HG02970 (cell line): ENCODE measurements at regions not wholly inside any gene's neighbourhood (a gene's known extent, or its start where the extent isn't known, plus 50 kb on each side); places are given as distances from the start of the nearest gene placed in this dataset.
A peak's percentile ranks its signal among the peaks of the same experiment; 100 is the strongest.

Experiments used
- ATAC-seq: cut with Tn5 transposase; IDR thresholded peaks from one replicate; pipeline ENCODE4 v1.9.1; 2021; ENCODE audit warnings: mild to moderate bottlenecking, moderate library complexity, moderate number of reproducible peaks; ENCODE audit not compliant: unreplicated experiment, low FRiP score

DNA sequence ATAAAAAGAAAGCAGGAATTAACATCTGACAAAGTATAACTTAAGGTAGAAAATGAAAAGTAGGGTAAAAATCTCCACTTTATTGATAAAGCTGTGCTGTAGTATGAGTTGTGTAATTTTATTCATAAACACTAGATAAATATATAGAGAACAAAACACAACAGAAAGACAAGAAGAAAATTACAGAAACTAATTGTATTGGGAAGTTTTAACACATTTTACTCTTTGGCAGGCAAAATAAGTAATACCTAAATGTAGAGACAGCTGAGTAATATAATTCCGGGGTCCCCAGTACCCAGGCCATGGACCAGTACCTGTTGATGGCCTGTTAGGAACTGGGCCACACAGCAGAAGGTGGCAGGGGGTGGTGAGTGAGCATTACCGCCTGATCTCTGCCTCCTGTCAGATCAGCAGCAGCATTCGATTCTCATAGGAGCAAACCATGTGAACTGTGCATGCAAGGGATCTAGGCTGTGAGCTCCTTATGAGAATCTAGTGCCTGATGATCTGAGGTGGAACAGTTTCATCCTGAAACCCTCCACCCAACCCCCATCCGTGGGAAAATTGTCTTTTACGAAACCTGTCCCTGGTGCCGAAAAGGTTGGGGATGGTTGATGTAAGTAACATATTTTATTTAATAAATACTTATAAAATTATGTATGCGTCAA, 84.4 kb upstream of the ETV6 start:
- ATAC-seq = no peak

GRCh38 chr12:11565752-11566151, 83.7 kb upstream of the ETV6 start:
- no peak for ATAC-seq

DNA sequence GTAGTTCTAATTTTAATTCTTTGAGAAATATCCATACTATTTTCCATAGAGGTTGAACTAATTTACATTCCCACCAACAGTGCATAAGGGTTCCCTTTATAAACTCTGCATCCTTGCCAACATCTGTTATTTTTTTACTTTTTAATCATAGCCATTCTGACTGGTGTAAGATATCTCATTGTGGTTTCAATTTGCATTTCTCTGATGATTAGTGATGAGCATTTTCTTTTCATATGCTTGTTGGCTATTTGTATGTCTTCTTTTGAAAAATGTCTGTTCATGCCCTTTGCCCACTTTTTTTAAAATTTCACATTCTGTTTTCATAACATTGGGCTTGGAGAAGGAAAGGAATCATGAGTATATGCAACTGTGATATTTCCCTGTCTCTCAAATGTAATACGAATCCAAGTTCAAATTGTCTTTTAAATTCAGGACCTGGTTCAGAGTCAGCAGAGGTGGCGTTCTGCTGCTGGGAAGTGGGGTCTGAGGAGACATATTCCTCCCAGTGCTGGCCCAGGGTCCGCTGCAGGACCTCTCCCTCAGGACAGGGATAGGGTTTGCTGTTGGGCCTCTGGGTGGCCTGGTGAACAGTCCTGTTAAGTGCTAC, 81.2 kb upstream of the ETV6 start:
- ATAC-seq = peak; percentile 23

DNA sequence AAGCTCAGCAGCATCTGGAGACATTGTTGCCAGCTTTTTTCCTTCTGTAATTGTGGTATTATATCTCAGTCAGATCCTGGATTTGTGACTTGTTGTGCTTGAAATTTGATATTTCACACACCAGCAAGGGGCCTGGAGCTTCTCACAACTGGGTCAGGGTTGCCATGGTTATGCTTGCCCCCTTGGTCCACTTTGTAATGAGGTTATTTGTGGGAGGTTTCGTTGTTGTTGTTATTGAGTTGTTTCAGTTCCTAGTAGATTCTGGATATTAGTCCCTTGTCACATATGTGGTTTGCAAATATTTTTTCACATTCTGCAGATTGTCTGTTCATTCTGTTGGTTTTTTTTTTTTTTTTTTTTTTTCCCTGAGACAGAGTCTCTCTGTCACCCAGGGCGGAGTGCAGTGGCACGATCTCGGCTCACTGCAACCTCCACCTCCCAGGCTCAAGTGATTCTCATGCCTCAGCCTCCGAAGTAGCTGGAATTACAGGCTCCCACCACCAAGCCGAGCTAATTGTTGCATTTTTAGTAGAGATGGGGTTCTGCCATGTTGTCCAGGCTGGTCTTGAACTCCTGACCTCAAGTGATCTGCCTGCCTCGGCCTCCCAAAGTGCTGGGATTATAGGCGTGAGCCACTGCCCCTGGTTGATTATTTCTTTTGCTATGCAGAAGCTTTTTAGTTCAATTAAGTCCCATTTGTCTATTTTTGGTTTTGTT, 80.6 kb upstream of the ETV6 start:
- peak; percentile 60 for ATAC-seq

DNA sequence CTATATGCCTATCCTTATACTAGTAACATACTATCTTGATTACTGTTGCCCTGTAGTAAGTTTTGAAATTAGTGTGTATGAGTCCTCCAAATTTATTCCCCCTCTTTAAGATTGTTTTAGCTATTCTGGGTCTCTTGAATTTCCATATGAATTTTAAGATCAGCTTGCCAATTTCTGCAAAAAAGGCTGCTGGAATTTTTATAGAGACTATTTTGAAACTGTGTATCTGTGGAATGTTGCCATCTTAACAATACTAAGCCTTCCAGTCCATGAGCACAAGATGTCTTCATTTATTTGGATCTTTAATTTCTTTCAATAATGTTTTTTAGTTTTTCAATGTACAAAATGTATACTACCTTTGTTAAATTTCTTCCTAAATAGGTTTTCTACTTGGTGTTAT, 79.8 kb upstream of the ETV6 start:
- ATAC-seq = no peak

- ATAC-seq = no peak
These were observed 75.6 kb upstream of the ETV6 start for GRCh38 chr12:11573880-11574279.

GRCh38 chr12:11576104-11576503, 73.4 kb upstream of the ETV6 start:
- ATAC-seq = no peak

GRCh38 chr12:11577658-11578260, 71.7 kb upstream of the ETV6 start:
- ATAC-seq = no peak

- no peak for ATAC-seq
These were observed 70.9 kb upstream of the ETV6 start for GRCh38 chr12:11578461-11578993.

- ATAC-seq = no peak
These were observed 69.2 kb upstream of the ETV6 start for GRCh38 chr12:11580125-11580751.

DNA sequence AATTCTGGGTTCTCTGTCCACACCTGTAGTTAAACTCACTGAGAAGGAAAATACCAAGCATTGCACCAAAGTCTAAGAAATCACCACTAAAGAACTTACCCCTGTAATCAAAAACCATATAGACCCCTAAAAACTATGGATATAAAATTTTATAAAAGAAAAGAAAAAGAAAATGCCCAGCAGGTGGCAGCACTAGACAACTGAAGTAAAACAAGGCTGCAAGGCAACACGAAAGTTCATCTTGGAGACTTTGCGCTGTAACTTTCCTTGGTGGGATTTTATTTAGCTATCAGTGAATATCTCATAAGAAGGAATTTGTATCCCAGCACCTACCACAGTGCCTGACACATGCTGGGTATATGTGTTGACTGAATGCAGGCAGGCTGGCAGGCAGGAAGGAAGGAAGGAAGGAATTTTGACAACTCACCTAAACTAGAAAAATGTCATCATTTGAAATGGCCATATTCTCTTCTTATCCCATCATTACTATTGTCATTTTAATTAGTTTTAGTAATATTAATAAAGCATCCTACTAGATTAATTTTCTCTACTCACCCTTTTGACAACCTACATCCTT, 68.2 kb upstream of the ETV6 start:
- ATAC-seq = no peak

- no peak for ATAC-seq
These were observed 65.1 kb upstream of the ETV6 start for GRCh38 chr12:11584221-11584855.

DNA sequence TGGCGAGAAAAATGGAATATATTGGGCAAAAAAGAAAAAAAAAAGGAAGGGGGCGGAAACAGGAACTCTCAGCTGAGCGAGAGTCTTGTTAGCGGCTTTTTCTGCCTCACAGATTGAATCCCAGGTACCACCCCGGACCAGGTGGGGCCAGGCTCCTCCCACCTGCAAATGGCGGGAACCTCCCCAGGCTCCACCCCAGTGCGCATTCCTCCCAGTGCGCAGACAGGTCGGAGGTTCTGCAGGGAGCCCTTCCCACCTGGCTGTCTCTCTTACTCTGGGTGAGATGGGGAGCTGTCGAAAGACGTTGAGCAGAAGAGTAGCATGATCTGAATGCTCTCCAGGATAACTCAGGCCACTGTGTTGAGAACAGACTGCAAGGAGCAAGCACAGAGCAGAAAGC, 57.0 kb upstream of the ETV6 start:
- no peak for ATAC-seq

DNA sequence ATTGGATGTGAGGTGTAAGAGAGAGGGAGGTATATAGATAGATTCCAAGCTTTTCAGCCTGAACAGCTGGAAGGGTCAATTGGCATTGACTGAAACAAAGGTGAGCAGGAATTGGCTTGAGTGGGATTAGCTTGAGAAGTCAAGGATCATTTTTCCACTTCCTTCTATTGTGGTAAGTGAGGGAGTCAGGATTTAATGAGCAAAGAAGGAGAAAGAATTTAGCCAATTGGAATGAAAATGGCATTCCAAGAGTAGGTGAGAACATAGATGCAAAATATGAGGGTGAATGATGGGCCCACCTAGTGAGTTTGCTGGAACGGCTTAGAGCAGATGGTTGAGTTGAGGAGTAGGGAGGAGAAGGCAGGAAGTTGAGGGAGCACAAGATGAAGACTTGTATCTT, 56.5 kb upstream of the ETV6 start:
- no peak for ATAC-seq

GRCh38 chr12:11595080-11595479, 54.4 kb upstream of the ETV6 start:
- no peak for ATAC-seq

GRCh38 chr12:11596141-11596540, 53.3 kb upstream of the ETV6 start:
- ATAC-seq = no peak

DNA sequence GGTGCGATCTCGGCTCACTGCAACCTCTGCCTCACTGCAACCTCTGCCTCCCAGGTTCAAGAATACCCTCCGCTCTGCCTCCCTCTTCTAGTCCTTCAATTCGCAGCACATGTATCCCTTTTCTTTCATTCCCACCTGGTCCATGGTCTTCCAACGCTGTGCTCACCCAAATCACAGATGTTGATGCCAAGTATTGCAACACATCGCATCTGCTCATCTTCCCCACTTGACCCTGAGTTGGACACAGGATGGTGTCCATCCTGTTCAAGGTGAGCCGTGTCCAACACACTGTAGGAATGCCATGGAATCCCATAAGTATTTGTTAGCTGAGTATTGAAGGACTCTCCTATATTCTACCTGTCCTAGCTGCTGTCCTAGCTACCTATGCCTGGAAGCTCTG, 50.6 kb upstream of the ETV6 start:
- no peak for ATAC-seq
